A673 (cell line): ENCODE measurements at regions not wholly inside any gene's neighbourhood (a gene's known extent, or its start where the extent isn't known, plus 50 kb on each side); places are given as distances from the start of the nearest gene placed in this dataset.

Experiments
- BruUV-seq: library from RNA; stranded (reverse); fragments of 400-500 nt; replicated peaks from 2 replicates; lab custom pipeline; 2021; lab: Mats Ljungman, UMichigan
- CTCF ChIA-PET: fragments of 300-600 bp; sonication (Branson Sonifier 250); formaldehyde crosslinking; loops from one replicate; lab custom pipeline; 2022; ENCODE audit warnings: antibody characterized with exemption; lab: Charles Lee
- POLR2A ChIA-PET: fragments of 300-600 bp; sonication (Branson Sonifier 250); formaldehyde crosslinking; loops from one replicate; lab custom pipeline; 2022; ENCODE audit warnings: antibody characterized with exemption; ENCODE audit not compliant: low non-redundant PET; lab: Charles Lee
- DNase-seq: peaks from one replicate; pipeline ENCODE4 v3.0.0-alpha.2; 2015; ENCODE audit warnings: low spot score
- H3K27ac ChIP-seq: fragments of 200-600 bp; sonication (generic); 2 replicates; pipeline ENCODE4 v1.5.1; 2016; ENCODE audit warnings: mixed run types, low read depth, mild to moderate bottlenecking, mixed read lengths, antibody characterized with exemption, low read length; ENCODE audit not compliant: poor library complexity, severe bottlenecking
- H3K27me3 ChIP-seq: fragments of 200-600 bp; sonication (generic); replicated peaks from 2 replicates; pipeline ENCODE4 v1.6.1; 2017; ENCODE audit warnings: mixed run types, low read depth, mild to moderate bottlenecking, mixed read lengths, antibody characterized with exemption, low read length; ENCODE audit not compliant: insufficient read depth, poor library complexity
- H3K36me3 ChIP-seq: fragments of 200-600 bp; sonication (generic); 2 replicates; pipeline ENCODE4 v1.6.1; 2016; ENCODE audit warnings: mixed run types, mild to moderate bottlenecking, mixed read lengths, antibody characterized with exemption, low read length; ENCODE audit not compliant: insufficient read depth, poor library complexity, severe bottlenecking
- H3K4me1 ChIP-seq: fragments of 200-600 bp; sonication (generic); 2 replicates; pipeline ENCODE4 v1.6.1; 2017; ENCODE audit warnings: mixed run types, mild to moderate bottlenecking, mixed read lengths, antibody characterized with exemption, low read length; ENCODE audit not compliant: insufficient read depth, poor library complexity, severe bottlenecking
- H3K4me3 ChIP-seq: fragments of 200-600 bp; sonication (generic); 2 replicates; pipeline ENCODE4 v1.5.1; 2016; ENCODE audit warnings: low read depth, mixed run types, mild to moderate bottlenecking, mixed read lengths, low read length; ENCODE audit not compliant: poor library complexity, severe bottlenecking
- H3K9me3 ChIP-seq: fragments of 200-600 bp; sonication (generic); 2 replicates; pipeline ENCODE4 v1.6.1; 2016; ENCODE audit warnings: mixed run types, low read depth, mild to moderate bottlenecking, mixed read lengths, antibody characterized with exemption, low read length; ENCODE audit not compliant: poor library complexity, severe bottlenecking
- EZH2 ChIP-seq: fragments of 200-600 bp; sonication (generic); IDR thresholded peaks from 2 replicates; pipeline ENCODE4 v1.6.1; 2017; ENCODE audit warnings: borderline replicate concordance, low read depth, mild to moderate bottlenecking, mixed read lengths, antibody characterized with exemption, low read length; ENCODE audit not compliant: poor library complexity, severe bottlenecking
- intact Hi-C: fragments of 100-400 bp; cut with micrococcal nuclease; formaldehyde crosslinking; loops from one replicate; pipeline ENCODE4 v1.10.0; 2022; ENCODE audit not compliant: unreplicated experiment
- TF ChIP-seq, protein P1 (sequence below): fragments of 300-800, 200-600 bp; sonication (generic); conservative IDR thresholded peaks from 2 replicates; pipeline ENCODE4 v1.5.1; 2017; ENCODE audit warnings: low read depth, mild to moderate bottlenecking, antibody characterized with exemption, low read length, moderate library complexity, mixed read lengths

DNA sequence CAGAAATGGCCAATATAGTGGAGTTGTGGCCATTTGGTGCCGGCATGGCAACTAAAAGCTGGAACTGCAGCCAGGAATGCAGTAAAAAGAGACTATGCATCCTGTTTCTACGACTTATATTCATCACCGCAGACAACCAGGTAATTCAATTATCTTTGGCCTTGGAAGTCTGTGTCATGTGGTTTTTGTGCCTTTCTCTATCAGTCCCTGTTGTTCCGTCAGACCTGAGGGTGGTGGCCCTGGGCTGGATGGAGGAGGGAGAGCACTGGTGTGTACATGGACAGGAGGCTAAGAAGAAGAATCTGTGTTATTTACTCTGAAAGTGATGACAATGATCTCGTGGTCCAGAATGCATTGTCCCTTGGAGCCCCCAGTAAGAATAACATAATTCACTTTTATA is 852.6 kb downstream of the VRK1 start:
- DNase-seq: no peak
- H3K9me3 ChIP-seq: no peaks in the 10 kb centered on the region
- intact Hi-C loops: no loop called here
- TF ChIP-seq EZH2: no peak
- TF ChIP-seq, protein P1, sequence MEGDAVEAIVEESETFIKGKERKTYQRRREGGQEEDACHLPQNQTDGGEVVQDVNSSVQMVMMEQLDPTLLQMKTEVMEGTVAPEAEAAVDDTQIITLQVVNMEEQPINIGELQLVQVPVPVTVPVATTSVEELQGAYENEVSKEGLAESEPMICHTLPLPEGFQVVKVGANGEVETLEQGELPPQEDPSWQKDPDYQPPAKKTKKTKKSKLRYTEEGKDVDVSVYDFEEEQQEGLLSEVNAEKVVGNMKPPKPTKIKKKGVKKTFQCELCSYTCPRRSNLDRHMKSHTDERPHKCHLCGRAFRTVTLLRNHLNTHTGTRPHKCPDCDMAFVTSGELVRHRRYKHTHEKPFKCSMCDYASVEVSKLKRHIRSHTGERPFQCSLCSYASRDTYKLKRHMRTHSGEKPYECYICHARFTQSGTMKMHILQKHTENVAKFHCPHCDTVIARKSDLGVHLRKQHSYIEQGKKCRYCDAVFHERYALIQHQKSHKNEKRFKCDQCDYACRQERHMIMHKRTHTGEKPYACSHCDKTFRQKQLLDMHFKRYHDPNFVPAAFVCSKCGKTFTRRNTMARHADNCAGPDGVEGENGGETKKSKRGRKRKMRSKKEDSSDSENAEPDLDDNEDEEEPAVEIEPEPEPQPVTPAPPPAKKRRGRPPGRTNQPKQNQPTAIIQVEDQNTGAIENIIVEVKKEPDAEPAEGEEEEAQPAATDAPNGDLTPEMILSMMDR: no peak
- no peak overlapping the region for H3K27ac ChIP-seq
- ChIA-PET POLR2A (no interaction called here), CTCF (no interaction called here)
- H3K36me3 ChIP-seq: no peaks in the 10 kb centered on the region
- BruUV-seq: no TSS peak
- no peaks in the 10 kb centered on the region for H3K4me1 ChIP-seq
- no peak overlapping the region for H3K4me3 ChIP-seq
- no peaks in the 10 kb centered on the region for H3K27me3 ChIP-seq

DNA sequence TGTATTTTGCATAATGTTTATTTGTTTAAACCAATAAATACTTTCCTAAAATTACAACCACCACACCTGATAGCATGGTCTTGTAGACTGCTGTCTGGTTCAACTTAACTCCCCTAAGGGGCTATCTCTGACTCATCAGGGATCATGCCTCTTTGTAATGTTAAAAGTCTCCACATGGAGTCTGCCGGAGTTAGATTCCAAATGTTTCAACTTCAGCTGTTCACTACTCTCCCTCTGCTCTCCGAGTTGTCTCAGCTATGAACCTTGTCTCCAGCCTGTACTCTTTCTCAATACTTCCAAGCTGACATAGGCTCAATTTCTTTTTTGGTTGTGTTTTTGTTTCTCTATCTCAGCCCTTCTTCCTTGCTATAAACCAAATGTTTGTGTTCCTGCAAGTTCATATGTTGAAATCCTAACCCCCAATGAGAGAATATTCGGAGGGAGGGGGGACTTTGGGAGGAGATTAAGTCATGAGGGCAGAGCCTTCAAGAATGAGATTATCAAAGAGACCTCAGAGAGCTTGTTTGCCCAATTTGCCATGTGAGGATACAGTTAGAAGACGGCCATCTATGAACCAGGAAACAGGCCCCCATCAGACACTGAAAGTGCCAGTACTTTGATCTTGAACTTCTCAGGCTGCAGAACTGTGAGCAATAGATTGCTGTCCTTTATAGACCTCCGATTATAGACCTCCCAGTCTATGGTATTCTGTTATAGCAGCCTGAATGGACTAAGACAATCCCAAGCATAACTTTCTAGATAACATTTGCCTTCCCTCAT is 858.2 kb downstream of the VRK1 start:
- TF ChIP-seq, protein P1: 0 out of 2 replicates have a peak, but pooled peaks have one; percentile 11
- TF ChIP-seq EZH2: no peak
- intact Hi-C loops: no loop called here
- H3K27ac ChIP-seq: no peak overlapping the region
- H3K4me3 ChIP-seq: no peak overlapping the region
- H3K36me3 ChIP-seq: no peaks in the 10 kb centered on the region
- POLR2A ChIA-PET: no interaction called here
- no peaks in the 10 kb centered on the region for H3K4me1 ChIP-seq
- peak; percentile 50 for DNase-seq
- H3K9me3 ChIP-seq: no peaks in the 10 kb centered on the region
- H3K27me3 ChIP-seq: no peaks in the 10 kb centered on the region
- BruUV-seq: no TSS peak
- CTCF ChIA-PET: interaction anchor here (0.7 kb wide), 1 partner anchor 300 kb away, joined by 6 read pairs; no protein-coding TSS in a partner anchor

DNA sequence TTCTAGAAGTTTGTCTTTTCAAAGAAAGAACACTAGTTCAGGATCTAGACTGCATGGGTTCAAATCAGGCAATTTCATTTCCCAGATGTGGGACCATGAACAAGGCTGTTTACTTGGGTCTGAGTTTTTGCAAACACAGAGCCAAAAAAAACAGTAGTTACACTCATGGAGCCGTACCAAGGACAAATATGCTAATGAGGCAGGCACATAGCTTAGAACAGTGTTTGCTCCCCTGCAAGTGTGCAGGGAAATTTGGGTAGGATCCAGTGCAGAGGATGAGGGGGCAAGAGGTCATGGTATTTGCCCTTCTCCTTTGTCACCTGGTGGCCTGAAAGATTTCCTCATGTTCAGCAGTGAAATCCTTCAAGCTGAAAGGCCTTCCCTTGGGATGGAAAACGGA is 860.4 kb downstream of the VRK1 start:
- CTCF ChIA-PET: no interaction called here
- BruUV-seq: no TSS peak
- H3K27me3 ChIP-seq: no peaks in the 10 kb centered on the region
- no peak for DNase-seq
- no peak overlapping the region for H3K27ac ChIP-seq
- no peaks in the 10 kb centered on the region for H3K36me3 ChIP-seq
- intact Hi-C loops: no loop called here
- no peaks in the 10 kb centered on the region for H3K9me3 ChIP-seq
- no peaks in the 10 kb centered on the region for H3K4me1 ChIP-seq
- H3K4me3 ChIP-seq: no peak overlapping the region
- POLR2A ChIA-PET: no interaction called here
- TF ChIP-seq, protein P1: no peak
- TF ChIP-seq EZH2: no peak
